Fibroblast of lung (primary cell): ENCODE measurements at regions not wholly inside any gene's neighbourhood (a gene's known extent, or its start where the extent isn't known, plus 50 kb on each side); places are given as distances from the start of the nearest gene placed in this dataset.

ENCODE experiments used
- DNase-seq, 2 donors: peaks; one replicate each; pipeline versions ENCODE4 v3.0.0 to v3.0.0-alpha.2; 2010; ENCODE audit warnings: low read depth in 2 of 2
- H2AFZ ChIP-seq: 2 replicates; pipeline ENCODE4 v1.5.1; 2012; ENCODE audit warnings: low read length, control low read depth, inconsistent platforms
- H3K27ac ChIP-seq: 2 replicates; pipeline ENCODE4 v1.5.1; 2011; ENCODE audit warnings: low read length, control low read depth; ENCODE audit not compliant: insufficient read depth
- H3K27me3 ChIP-seq: 2 replicates; pipeline ENCODE4 v1.5.1; 2011; ENCODE audit warnings: mild to moderate bottlenecking, low read length; ENCODE audit not compliant: control insufficient read depth, insufficient read depth
- H3K36me3 ChIP-seq: 2 replicates; pipeline ENCODE4 v1.5.1; 2011; ENCODE audit warnings: low read length; ENCODE audit not compliant: control insufficient read depth, insufficient read depth
- H3K4me1 ChIP-seq: 2 replicates; pipeline ENCODE4 v1.5.1; 2011; ENCODE audit warnings: low read length; ENCODE audit not compliant: control insufficient read depth, insufficient read depth; ENCODE audit errors: extremely low read depth
- H3K4me2 ChIP-seq: 2 replicates; pipeline ENCODE4 v1.5.1; 2011; ENCODE audit warnings: low read length, control low read depth; ENCODE audit not compliant: insufficient read depth; ENCODE audit errors: extremely low read depth
- H3K4me3 ChIP-seq, 4 experiments: fragments of 200-600 bp in 1 of 4; sonication (generic) in 1 of 4; replicated peaks in 1 of 4; 2 replicates each; pipeline ENCODE4 v1.5.1; 2011 to 2016; ENCODE audit warnings: low read length in 4 of 4, low read depth in 3 of 4, mild to moderate bottlenecking in 3 of 4, control low read depth in 2 of 4, inconsistent platforms in 1 of 4, mixed read lengths in 1 of 4; ENCODE audit not compliant: insufficient read depth in 1 of 4; ENCODE audit errors: control extremely low read depth in 1 of 4
- H3K79me2 ChIP-seq: 2 replicates; pipeline ENCODE4 v1.5.1; 2012; ENCODE audit warnings: mild to moderate bottlenecking, low read length, inconsistent platforms; ENCODE audit not compliant: control insufficient read depth, insufficient read depth
- H3K9ac ChIP-seq: 2 replicates; pipeline ENCODE4 v1.5.1; 2011; ENCODE audit warnings: mild to moderate bottlenecking, low read length, control low read depth; ENCODE audit not compliant: insufficient read depth
- H3K9me3 ChIP-seq: 2 replicates; pipeline ENCODE4 v1.5.1; 2012; ENCODE audit warnings: low read depth, low read length; ENCODE audit not compliant: control insufficient read depth, insufficient read depth
- H4K20me1 ChIP-seq: 2 replicates; pipeline ENCODE4 v1.5.1; 2011; ENCODE audit warnings: low read length; ENCODE audit not compliant: control insufficient read depth, insufficient read depth; ENCODE audit errors: extremely low read depth
- EZH2 ChIP-seq: IDR thresholded peaks from 2 replicates; pipeline ENCODE4 v1.5.1; 2012; ENCODE audit warnings: low read length, control low read depth, mild to moderate bottlenecking; ENCODE audit errors: missing control alignments
- TF ChIP-seq, protein P1 (sequence below), 2 donors: IDR thresholded peaks in 1 of 2; conservative IDR thresholded peaks in 1 of 2; 1 replicate in 1 of 2; 2 replicates in 1 of 2; pipeline ENCODE4 v1.5.1; 2011 to 2012; ENCODE audit warnings: low read length in 2 of 2, control low read depth in 1 of 2, inconsistent platforms in 1 of 2, low read depth in 1 of 2, mild to moderate bottlenecking in 1 of 2

DNA sequence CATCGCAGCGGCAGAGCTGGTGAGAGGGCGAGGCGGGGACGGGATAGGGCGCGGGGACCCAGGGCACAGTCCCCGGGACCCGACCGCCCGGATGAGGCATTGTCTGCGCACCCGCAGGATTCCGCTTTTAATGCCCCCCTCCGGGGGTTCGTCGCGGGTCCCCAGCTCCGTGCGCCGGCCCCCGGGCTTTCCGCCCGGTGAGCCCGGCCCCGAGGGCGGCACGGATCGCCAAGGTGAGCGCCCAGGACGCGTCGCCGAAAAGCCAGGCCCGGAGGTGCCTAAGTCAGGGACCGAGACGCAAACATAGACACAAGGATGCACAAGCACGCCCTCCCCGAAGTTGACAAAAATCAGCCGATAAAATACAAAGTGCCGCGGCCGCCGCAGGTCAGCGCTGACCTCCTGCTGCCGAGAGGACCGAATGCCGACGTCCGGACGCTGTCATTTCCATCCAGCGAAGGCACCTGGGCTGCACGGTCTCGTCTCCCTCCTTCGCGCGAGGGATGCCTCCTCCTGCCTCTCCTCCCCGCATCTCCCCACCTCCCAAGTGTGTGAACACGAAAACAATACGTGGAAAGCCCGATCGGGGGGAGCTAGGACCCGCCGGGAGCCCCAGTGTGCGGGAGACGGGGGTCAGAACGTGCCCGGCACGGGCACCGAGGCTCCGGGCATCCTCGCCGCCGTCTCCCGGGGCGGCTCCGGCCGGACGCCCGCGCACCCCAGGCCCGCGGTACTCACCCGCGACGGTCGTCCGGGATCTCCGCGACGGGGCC is 101.1 kb upstream of the SOD1 start:
- no peaks in the 10 kb centered on the region for H3K4me1 ChIP-seq
- no peaks in the 10 kb centered on the region for H3K36me3 ChIP-seq
- no peak overlapping the region for H3K27ac ChIP-seq
- peak overlapping the region in 2 of 4 experiments; percentile 7 to 26 for H3K4me3 ChIP-seq
- no peaks in the 10 kb centered on the region for H4K20me1 ChIP-seq
- no peak overlapping the region for H3K9ac ChIP-seq
- H3K27me3 ChIP-seq: peaks cover 12% of the 10 kb centered on the region
- H3K9me3 ChIP-seq: no peaks in the 10 kb centered on the region
- peak in 1 of 2 donors; percentile 15 for DNase-seq
- TF ChIP-seq EZH2: peak; percentile 89
- TF ChIP-seq, protein P1, sequence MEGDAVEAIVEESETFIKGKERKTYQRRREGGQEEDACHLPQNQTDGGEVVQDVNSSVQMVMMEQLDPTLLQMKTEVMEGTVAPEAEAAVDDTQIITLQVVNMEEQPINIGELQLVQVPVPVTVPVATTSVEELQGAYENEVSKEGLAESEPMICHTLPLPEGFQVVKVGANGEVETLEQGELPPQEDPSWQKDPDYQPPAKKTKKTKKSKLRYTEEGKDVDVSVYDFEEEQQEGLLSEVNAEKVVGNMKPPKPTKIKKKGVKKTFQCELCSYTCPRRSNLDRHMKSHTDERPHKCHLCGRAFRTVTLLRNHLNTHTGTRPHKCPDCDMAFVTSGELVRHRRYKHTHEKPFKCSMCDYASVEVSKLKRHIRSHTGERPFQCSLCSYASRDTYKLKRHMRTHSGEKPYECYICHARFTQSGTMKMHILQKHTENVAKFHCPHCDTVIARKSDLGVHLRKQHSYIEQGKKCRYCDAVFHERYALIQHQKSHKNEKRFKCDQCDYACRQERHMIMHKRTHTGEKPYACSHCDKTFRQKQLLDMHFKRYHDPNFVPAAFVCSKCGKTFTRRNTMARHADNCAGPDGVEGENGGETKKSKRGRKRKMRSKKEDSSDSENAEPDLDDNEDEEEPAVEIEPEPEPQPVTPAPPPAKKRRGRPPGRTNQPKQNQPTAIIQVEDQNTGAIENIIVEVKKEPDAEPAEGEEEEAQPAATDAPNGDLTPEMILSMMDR (conservative IDR thresholded peaks at IDR 0.05 in 1 of 2, IDR thresholded peaks at IDR 0.05 in 1 of 2; ENCODE audit: low read depth in 1 of 2, low read length in 2 of 2): no peak
- H3K79me2 ChIP-seq: no peaks in the 10 kb centered on the region
- no peak overlapping the region for H2AFZ ChIP-seq
- peak overlapping the region; percentile 25 for H3K4me2 ChIP-seq

DNA sequence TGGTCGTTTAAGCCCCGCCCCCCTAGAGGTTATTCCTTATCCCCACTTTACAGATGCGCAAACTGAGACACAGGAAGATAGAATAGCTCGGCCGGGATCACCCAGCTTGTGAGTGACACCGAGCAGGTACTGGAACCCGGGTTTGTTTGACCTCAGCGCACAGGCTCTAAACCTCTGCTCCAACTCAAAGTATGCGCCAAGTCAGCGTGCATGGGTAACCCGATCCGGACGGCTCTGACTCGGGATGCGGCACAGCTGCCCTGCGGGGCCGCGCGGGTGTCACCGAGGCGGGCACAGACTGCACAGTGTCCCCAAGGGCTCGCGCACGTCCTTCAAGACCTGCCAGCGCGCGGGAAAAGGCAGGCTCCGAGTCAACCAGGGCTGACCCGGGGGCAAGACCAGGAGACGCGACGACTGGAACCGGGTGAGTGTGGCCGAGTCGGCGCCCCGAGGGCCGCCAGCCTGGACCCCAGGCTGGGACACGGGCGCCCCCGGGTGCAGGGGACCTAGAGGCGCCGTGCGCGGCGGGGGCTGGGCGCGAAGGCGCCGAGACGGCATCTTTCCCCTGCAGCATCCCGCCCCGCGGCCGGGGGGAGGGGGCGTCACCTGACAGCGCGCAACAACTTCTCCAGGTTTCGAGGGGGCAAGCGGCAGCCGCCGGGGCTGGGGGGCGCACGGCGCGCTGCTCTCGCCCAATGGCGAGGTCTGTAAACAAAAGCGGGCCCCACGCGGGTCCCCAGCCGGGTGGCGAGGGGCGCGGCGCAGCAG is 101.9 kb upstream of the SOD1 start:
- no peak for DNase-seq
- Histone ChIP-seq H2AFZ (no peak overlapping the region), H3K9me3 (no peaks in the 10 kb centered on the region), H3K27ac (no peak overlapping the region), H3K36me3 (no peaks in the 10 kb centered on the region), H3K9ac (no peak overlapping the region), H4K20me1 (no peaks in the 10 kb centered on the region), H3K79me2 (no peaks in the 10 kb centered on the region), H3K4me1 (no peaks in the 10 kb centered on the region), H3K27me3 (peaks cover 12% of the 10 kb centered on the region), H3K4me3 (no peak overlapping the region), H3K4me2 (no peak overlapping the region)
- TF ChIP-seq, protein P1 (conservative IDR thresholded peaks at IDR 0.05 in 1 of 2, IDR thresholded peaks at IDR 0.05 in 1 of 2; ENCODE audit: low read depth in 1 of 2, low read length in 2 of 2): no peak
- no peak for TF ChIP-seq EZH2

DNA sequence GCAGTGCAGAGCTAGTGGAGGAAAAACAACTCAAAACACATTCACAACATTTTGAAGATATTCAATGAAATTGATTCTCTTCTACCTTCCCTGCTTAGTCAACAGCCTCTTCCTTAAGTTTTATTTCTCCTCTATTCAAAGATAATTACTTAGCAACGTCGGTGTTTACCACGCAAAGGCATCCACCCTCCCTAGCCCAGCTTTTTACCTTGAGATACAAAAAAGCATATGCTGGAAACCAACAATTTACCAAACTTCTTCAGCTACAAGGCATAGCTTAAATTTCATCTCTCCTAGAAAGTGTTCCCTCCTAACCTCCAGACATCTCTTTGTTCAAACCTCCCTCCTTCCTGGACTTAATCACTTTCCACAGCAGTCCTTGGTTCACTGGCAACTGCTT is 102.8 kb upstream of the SOD1 start:
- H3K79me2 ChIP-seq: no peaks in the 10 kb centered on the region
- no peak overlapping the region for H3K4me3 ChIP-seq
- H3K9ac ChIP-seq: no peak overlapping the region
- H3K27ac ChIP-seq: no peak overlapping the region
- no peaks in the 10 kb centered on the region for H3K9me3 ChIP-seq
- H3K4me1 ChIP-seq: no peaks in the 10 kb centered on the region
- H3K27me3 ChIP-seq: peaks cover 12% of the 10 kb centered on the region
- no peak for TF ChIP-seq EZH2
- TF ChIP-seq, protein P1 (conservative IDR thresholded peaks at IDR 0.05 in 1 of 2, IDR thresholded peaks at IDR 0.05 in 1 of 2; ENCODE audit: low read depth in 1 of 2, low read length in 2 of 2): no peak
- H3K36me3 ChIP-seq: no peaks in the 10 kb centered on the region
- no peak overlapping the region for H2AFZ ChIP-seq
- no peak for DNase-seq
- H3K4me2 ChIP-seq: no peak overlapping the region
- H4K20me1 ChIP-seq: no peaks in the 10 kb centered on the region
